ENCODE measurements at regions not wholly inside any gene's neighbourhood (a gene's known extent, or its start where the extent isn't known, plus 50 kb on each side); places are given as distances from the start of the nearest gene placed in this dataset.
A peak's percentile ranks its signal among the peaks of the same experiment; 100 is the strongest.

- Histone ChIP-seq H3K9me3 (ENCODE audit: low read depth) (no peaks in the 10 kb centered on the region), H4K20me1 (ENCODE audit: low read depth) (no peaks in the 10 kb centered on the region), H3K4me3 (no peak overlapping the region), H3K27ac (no peak overlapping the region), H3K4me1 (no peaks in the 10 kb centered on the region), H3K9ac (no peak overlapping the region), H3K36me3 (no peaks in the 10 kb centered on the region), H3K79me2 (ENCODE audit: low read depth) (no peaks in the 10 kb centered on the region), H2AFZ (replicated peaks) (no peak overlapping the region), H3F3A (ENCODE audit: low read depth) (no peaks in the 10 kb centered on the region), H3K27me3 (no peaks in the 10 kb centered on the region), H3K4me2 (no peak overlapping the region)
- TF ChIP-seq EZH2 (IDR thresholded peaks at IDR 0.05) (no peak), CTCF (IDR thresholded peaks at IDR 0.05) (no peak), EZH2phosphoT487 (IDR thresholded peaks at IDR 0.05) (no peak)
- peaks cover 2% of the 10 kb centered on the region for H3K27me3 Mint-ChIP-seq (ENCODE audit: insufficient read depth, low read depth)
- DNase-seq (ENCODE audit: low spot score), result no peak
- no peak overlapping the region for H3K4me3 Mint-ChIP-seq
- H3K9me3 Mint-ChIP-seq, result no peaks in the 10 kb centered on the region
- no peaks in the 10 kb centered on the region for H3K4me1 Mint-ChIP-seq
- H3K27ac Mint-ChIP-seq, result no peak overlapping the region
- H3K36me3 Mint-ChIP-seq, result no peaks in the 10 kb centered on the region
Measured at GRCh38 chr3:40886660-40887425, 312.5 kb upstream of the CTNNB1 start.

GRCh38 chr3:40891186-40891585 is 308.1 kb upstream of the CTNNB1 start:
- no peaks in the 10 kb centered on the region for H3K4me1 ChIP-seq
- TF ChIP-seq EZH2 (IDR thresholded peaks at IDR 0.05) (no peak), EZH2phosphoT487 (IDR thresholded peaks at IDR 0.05) (no peak), CTCF (IDR thresholded peaks at IDR 0.05) (no peak)
- Mint-ChIP-seq H3K4me1 (peaks cover 12% of the 10 kb centered on the region), H3K4me3 (no peak overlapping the region), H3K27me3 (ENCODE audit: insufficient read depth, low read depth) (peaks cover 2% of the 10 kb centered on the region), H3K27ac (peak overlapping the region; percentile 46), H3K9me3 (no peaks in the 10 kb centered on the region), H3K36me3 (no peaks in the 10 kb centered on the region)
- H3K36me3 ChIP-seq, result no peaks in the 10 kb centered on the region
- no peaks in the 10 kb centered on the region for H4K20me1 ChIP-seq (ENCODE audit: low read depth)
- H3K27me3 ChIP-seq, result no peaks in the 10 kb centered on the region
- H3K4me3 ChIP-seq, result no peak overlapping the region
- no peaks in the 10 kb centered on the region for H3F3A ChIP-seq (ENCODE audit: low read depth)
- no peak overlapping the region for H3K9ac ChIP-seq
- H3K27ac ChIP-seq, result no peak overlapping the region
- no peak for DNase-seq (ENCODE audit: low spot score)
- no peak overlapping the region for H2AFZ ChIP-seq (replicated peaks)
- no peaks in the 10 kb centered on the region for H3K79me2 ChIP-seq (ENCODE audit: low read depth)
- no peak overlapping the region for H3K4me2 ChIP-seq
- no peaks in the 10 kb centered on the region for H3K9me3 ChIP-seq (ENCODE audit: low read depth)

GRCh38 chr3:40895109-40895508 is 304.2 kb upstream of the CTNNB1 start:
- no peaks in the 10 kb centered on the region for H3K9me3 ChIP-seq (ENCODE audit: low read depth)
- H3K27me3 ChIP-seq, result no peaks in the 10 kb centered on the region
- H3K9ac ChIP-seq, result no peak overlapping the region
- H2AFZ ChIP-seq (replicated peaks), result no peak overlapping the region
- H3K4me3 Mint-ChIP-seq, result no peak overlapping the region
- no peak overlapping the region for H3K27ac ChIP-seq
- H4K20me1 ChIP-seq (ENCODE audit: low read depth), result no peaks in the 10 kb centered on the region
- H3K36me3 ChIP-seq, result no peaks in the 10 kb centered on the region
- no peak for TF ChIP-seq EZH2phosphoT487 (IDR thresholded peaks at IDR 0.05)
- TF ChIP-seq CTCF (IDR thresholded peaks at IDR 0.05), result no peak
- TF ChIP-seq EZH2 (IDR thresholded peaks at IDR 0.05), result no peak
- H3K27me3 Mint-ChIP-seq (ENCODE audit: insufficient read depth, low read depth), result peaks cover 4% of the 10 kb centered on the region
- no peaks in the 10 kb centered on the region for H3K79me2 ChIP-seq (ENCODE audit: low read depth)
- no peak overlapping the region for H3K4me3 ChIP-seq
- H3K4me1 ChIP-seq, result no peaks in the 10 kb centered on the region
- peaks cover 12% of the 10 kb centered on the region for H3K4me1 Mint-ChIP-seq
- H3K4me2 ChIP-seq, result no peak overlapping the region
- no peaks in the 10 kb centered on the region for H3F3A ChIP-seq (ENCODE audit: low read depth)
- H3K9me3 Mint-ChIP-seq, result no peaks in the 10 kb centered on the region
- DNase-seq (ENCODE audit: low spot score), result no peak
- no peaks in the 10 kb centered on the region for H3K36me3 Mint-ChIP-seq
- H3K27ac Mint-ChIP-seq, result no peak overlapping the region

Data from neural progenitor cell (in vitro differentiated cells).